ENCODE measurements at regions not wholly inside any gene's neighbourhood (a gene's known extent, or its start where the extent isn't known, plus 50 kb on each side); places are given as distances from the start of the nearest gene placed in this dataset.
A peak's percentile ranks its signal among the peaks of the same experiment; 100 is the strongest.
"Not testable (repeated sequence)": the region's sequence is repeated elsewhere in the genome, so short reads cannot be mapped to it uniquely, and the experiment has no call there.

DNA sequence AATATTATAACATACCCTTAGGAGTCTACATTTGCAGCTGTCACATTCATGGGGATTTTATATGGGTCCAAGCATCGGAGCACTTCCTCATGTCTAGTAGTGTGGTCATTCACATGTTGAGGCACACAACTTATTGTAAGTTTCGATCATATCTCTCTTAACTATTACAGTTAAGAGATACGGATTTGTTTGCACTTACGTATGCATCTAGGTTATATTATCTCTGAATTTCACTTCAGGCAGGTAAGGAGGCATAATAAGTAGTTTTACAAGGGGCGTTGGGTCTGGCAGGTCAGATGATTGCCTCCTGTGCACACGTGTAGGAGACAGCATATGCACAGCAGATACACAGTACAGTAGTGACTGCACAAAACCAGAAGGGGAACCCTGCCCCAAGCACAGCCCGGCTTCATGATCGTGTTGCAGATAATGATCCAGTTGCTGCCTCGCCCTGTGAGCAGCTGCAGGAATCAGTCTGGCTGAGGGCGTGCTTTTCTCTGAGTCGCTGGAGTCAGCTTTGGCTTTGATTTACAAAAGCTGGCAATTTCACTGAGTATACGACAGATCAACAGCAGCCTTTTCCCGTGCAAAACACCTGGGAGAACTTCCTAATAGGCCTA, 302.9 kb upstream of the GATB start:
- Mint-ChIP-seq H3K4me3 (no peak overlapping the region), H3K36me3 (no peaks in the 10 kb centered on the region), H3K9me3 (peaks cover 0 to 5% (median 1%) of the 10 kb centered on the region in 3 donors), H3K27me3 (peaks cover 21% of the 10 kb centered on the region), H3K27ac (no peak overlapping the region), H3K4me1 (peaks cover 0 to 1% (median 0%) of the 10 kb centered on the region in 3 donors)

DNA sequence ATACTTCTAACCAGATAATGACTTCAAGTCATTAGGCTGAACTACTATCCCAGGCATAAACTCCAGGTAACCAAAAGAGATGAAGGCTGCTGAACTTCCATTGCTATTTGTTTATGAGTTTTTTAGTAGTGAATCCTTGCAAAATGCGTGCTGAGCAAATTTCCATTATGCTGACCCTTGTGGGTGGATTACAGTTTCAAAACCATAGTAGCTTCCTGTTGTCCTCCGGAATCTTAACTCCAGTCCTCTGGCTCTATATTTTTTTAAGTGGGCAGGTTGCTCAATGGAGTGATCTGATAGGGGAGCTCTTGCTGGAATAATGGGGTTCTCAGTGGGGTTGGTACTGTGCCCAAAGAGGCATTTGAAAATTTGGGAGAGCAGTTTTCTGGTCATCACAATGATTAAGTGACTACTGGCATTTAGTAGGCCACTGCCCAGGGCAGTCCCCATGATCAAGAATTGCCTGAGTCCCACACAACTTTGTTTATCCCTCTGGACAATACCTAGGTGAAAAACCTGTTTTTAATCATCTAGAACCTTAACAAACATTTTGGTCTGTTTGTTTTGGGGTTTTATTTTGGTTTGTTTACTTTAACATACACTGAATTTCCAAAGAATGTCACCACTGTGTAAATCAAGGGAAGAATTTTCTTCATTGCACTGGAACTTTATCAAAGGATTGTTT, 302.3 kb upstream of the GATB start:
- Mint-ChIP-seq H3K27ac (peak overlapping the region in 1 of 3 donors; percentile 17), H3K9me3 (peaks cover 3 to 5% (median 3%) of the 10 kb centered on the region in 3 donors), H3K36me3 (no peaks in the 10 kb centered on the region), H3K4me3 (no peak overlapping the region), H3K27me3 (peaks cover 22% of the 10 kb centered on the region), H3K4me1 (peaks cover 0 to 1% (median 0%) of the 10 kb centered on the region in 3 donors)

DNA sequence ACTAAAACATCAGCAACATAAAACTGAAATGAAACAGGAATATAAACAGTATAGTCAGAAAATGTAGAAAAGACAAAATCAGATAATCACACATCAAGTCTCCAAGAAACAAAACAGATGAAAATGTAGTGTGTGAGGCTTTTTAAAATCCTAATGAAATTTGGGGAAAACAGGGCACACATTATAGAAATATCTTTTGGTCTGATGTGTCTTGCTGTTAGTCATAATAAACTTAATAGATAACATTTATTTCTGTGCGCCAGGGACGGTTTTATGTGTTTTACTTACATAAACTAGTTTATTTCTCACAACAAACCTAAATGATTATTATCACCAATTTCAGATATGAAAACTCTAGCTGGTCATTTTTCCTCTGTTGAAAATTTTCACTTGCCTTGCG, 293.9 kb upstream of the GATB start:
- H3K4me3 Mint-ChIP-seq: no peak overlapping the region
- no peaks in the 10 kb centered on the region for H3K36me3 Mint-ChIP-seq
- no peak overlapping the region for H3K27ac Mint-ChIP-seq
- peaks cover 5 to 15% (median 5%) of the 10 kb centered on the region in 3 donors for H3K9me3 Mint-ChIP-seq
- H3K27me3 Mint-ChIP-seq: peaks cover 31% of the 10 kb centered on the region
- H3K4me1 Mint-ChIP-seq: peaks cover 2 to 8% (median 3%) of the 10 kb centered on the region in 3 donors

DNA sequence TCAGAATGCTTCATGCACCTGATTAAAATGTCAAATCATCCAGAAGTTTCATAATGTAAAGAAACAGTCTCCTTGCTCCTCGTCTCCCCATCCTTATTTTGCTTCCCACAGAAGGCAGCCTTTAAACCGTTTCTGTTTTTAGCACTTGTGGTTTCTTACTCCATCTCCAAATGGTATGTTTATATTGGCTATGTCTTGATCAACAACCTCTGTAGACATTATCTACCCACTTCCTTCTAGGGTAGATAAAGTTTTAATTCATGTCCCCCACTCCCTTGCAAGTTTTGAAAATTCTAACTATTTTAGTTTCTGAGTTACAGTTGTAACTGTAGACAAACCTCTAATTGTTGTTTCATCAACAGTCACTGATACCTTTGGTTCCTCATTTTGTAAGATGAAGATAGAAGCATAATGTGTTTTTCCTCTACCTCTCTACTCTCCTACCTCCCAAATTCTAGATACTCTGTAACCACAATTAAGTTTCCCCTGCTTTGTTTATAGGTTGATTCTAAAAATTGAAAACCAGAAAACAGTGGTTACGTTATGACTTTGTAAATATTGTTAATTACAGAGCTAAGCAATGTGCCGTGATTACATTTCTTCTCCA, 291.7 kb upstream of the GATB start:
- H3K9me3 Mint-ChIP-seq: peaks cover 7 to 9% (median 7%) of the 10 kb centered on the region in 3 donors
- H3K27me3 Mint-ChIP-seq: peaks cover 28% of the 10 kb centered on the region
- no peak overlapping the region for H3K4me3 Mint-ChIP-seq
- H3K36me3 Mint-ChIP-seq: no peaks in the 10 kb centered on the region
- H3K27ac Mint-ChIP-seq: no peak overlapping the region
- H3K4me1 Mint-ChIP-seq: peaks cover 2 to 8% (median 3%) of the 10 kb centered on the region in 3 donors

DNA sequence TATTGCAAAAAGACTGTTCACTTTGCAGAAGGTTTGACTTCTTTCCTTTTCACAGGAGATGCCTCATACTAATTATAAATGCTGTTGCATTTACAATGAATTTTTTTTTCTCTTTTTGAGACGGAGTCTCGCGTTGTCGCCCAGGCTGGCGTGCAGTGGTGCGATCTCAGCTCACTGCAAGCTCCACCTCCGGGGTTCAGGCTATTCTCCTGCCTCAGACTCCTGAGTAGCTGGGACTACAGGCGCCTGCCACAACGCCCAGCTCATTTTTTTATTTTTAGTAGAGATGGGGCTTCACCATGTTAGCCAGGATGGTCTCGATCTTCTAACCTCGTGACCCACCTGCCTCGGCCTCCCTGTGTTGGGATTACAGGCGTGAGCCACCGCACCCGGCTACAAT, 290.5 kb upstream of the GATB start:
- H3K36me3 Mint-ChIP-seq, H3K27ac Mint-ChIP-seq, H3K9me3 Mint-ChIP-seq, H3K4me3 Mint-ChIP-seq, H3K4me1 Mint-ChIP-seq: not testable (repeated sequence)
- H3K27me3 Mint-ChIP-seq: peaks cover 26% of the 10 kb centered on the region

DNA sequence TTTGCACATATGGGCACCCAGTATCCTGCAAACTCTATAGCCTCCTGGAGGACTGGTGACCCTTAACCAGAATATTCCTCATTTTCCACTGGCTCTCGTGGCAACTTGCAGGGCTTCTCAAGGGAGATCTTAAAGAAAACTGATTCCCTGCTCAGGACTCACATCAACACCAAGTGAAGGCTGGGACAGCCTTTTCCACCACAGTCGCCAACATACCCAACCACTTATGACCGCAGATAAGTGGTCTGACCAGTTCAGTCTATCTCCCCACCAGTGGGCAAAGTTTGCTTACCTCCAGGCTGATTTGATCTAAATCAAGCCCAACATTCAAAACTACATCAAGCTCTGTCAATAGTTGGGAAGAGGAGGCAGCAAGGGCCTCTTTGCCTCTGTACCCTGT, 289.3 kb upstream of the GATB start:
- Mint-ChIP-seq H3K4me1 (peaks cover 2 to 12% (median 7%) of the 10 kb centered on the region in 3 donors), H3K9me3 (peaks cover 0 to 5% (median 4%) of the 10 kb centered on the region in 3 donors), H3K36me3 (no peaks in the 10 kb centered on the region), H3K27ac (no peak overlapping the region), H3K4me3 (no peak overlapping the region), H3K27me3 (peaks cover 28% of the 10 kb centered on the region)

DNA sequence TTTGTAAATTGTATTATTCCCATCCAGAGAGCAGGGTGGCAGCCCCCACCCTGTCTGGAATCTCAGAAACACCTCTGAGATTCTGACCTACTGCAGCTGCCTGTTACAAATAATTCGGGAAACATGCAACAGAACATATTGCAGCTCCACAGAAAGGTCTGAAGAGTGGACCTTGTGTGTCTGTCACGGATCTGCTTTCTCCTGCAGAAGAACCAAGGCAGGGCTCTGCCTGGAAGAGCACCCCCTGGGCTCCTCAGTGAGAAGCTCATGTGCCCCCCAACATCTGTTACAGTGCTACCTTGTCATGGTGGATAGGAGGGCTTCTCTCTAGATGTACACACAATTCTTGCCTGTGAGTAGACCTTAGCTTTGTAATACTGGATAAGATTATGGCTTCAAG, 286.6 kb upstream of the GATB start:
- Mint-ChIP-seq H3K4me1 (peaks cover 0 to 6% (median 6%) of the 10 kb centered on the region in 3 donors), H3K9me3 (peaks cover 2 to 12% (median 4%) of the 10 kb centered on the region in 3 donors)

DNA sequence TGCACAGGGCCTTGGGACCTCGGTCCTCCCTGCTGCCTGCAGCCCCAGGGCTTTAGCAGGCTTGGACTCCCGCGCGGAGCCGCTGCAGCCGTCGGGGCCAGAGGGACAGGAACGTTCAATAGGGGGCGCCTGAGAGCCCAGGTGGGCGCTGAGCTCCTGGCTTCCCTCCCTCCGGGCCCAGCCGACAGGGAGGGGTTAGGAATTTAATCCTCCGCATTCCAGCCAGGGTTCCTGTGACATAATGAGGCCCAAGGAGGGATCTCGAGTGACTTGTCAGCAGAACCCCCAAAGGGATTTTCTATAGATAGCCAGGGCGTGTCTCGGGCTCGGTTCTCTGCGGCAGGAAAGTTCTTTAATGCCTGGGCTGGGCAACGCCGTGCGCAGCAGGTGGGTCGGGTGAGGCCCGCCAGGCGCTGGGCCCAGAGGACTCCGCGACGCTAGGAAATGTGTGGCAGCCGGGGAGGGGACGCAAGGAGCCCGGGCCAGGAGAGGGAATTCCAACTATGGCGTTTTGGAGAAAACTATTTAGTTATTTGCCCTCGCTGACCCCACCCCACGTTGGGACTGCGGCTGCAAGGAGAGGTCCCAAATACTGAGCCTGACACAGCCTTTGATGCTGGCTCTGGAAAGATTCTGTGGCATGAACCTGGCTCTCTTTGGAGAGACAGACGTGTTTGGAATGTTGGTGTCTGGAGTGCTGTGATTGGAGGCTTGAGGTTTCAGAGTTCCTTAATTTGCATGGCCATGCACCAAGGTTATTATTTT, 285.2 kb upstream of the GATB start:
- Mint-ChIP-seq H3K27ac (no peak overlapping the region), H3K9me3 (peaks cover 2 to 12% (median 4%) of the 10 kb centered on the region in 3 donors), H3K36me3 (no peaks in the 10 kb centered on the region), H3K4me1 (peaks cover 0 to 5% (median 4%) of the 10 kb centered on the region in 3 donors), H3K27me3 (peaks cover 35% of the 10 kb centered on the region), H3K4me3 (peak overlapping the region in 2 of 4 donors; percentile 51 to 66)

More for the DNA sequence above, 286.6 kb upstream of the GATB start:
- Mint-ChIP-seq H3K4me3 (no peak overlapping the region), H3K36me3 (no peaks in the 10 kb centered on the region), H3K27ac (no peak overlapping the region), H3K27me3 (peaks cover 36% of the 10 kb centered on the region)

DNA sequence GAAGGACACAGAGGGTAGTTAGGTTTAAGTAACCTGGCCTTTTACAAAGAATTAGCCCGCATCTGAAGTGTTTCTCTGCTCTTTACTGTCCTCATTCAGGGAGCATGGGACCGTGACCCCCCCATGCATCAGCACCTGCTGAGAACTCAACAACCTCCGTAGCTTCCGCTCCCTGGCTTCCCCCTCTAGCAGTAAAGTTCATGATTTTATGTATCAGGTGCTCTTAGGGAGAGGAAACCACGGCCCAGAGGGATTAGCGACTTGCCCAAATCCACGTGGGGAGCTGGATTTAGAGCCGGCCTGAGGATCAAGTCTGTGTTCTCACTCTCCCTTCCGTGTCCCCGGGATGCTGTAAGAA, 284.6 kb upstream of the GATB start:
- Mint-ChIP-seq H3K4me1 (peaks cover 0 to 5% (median 4%) of the 10 kb centered on the region in 3 donors), H3K36me3 (no peaks in the 10 kb centered on the region), H3K9me3 (peaks cover 2 to 12% (median 4%) of the 10 kb centered on the region in 3 donors), H3K4me3 (peak overlapping the region in 3 of 4 donors; percentile 15 to 66 (median 58)), H3K27ac (no peak overlapping the region), H3K27me3 (peaks cover 35% of the 10 kb centered on the region)

DNA sequence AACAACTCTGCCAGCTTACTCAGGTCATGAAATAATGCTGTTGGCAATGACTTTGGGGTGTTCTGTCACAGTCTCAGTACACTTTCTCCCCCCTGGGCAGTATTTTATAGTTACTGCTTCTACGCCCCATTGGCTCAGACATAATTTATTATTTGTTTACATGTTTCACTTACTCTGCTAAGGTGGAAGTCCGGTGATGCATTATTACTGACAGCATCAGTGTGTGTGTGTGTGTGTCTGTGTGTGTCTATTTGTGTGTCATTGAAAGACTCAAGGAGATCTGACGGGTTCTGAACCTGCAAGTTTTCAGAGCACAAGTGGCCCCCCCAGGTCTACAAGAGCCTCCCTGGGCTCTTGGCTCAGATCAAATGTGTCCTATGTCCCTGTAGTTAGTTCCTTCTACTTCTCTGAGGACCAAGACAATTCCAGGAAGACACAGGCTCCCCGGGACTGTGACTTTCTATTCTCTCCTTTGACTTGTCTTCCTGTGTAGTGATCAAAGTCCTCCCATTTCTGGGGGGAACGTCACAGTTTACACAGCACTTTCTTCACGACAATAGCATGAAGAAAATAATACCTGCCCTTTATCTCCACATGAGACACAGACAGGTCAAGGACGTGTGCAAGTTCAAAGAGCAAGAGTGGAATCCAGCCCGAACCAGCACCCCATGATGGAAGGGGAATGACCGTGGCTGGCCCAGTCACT, 283.7 kb upstream of the GATB start:
- H3K4me3 Mint-ChIP-seq: no peak overlapping the region
- H3K36me3 Mint-ChIP-seq: no peaks in the 10 kb centered on the region
- no peak overlapping the region for H3K27ac Mint-ChIP-seq
- peaks cover 29% of the 10 kb centered on the region for H3K27me3 Mint-ChIP-seq
- peaks cover 1 to 9% (median 2%) of the 10 kb centered on the region in 3 donors for H3K9me3 Mint-ChIP-seq
- peaks cover 0 to 5% (median 4%) of the 10 kb centered on the region in 3 donors for H3K4me1 Mint-ChIP-seq

DNA sequence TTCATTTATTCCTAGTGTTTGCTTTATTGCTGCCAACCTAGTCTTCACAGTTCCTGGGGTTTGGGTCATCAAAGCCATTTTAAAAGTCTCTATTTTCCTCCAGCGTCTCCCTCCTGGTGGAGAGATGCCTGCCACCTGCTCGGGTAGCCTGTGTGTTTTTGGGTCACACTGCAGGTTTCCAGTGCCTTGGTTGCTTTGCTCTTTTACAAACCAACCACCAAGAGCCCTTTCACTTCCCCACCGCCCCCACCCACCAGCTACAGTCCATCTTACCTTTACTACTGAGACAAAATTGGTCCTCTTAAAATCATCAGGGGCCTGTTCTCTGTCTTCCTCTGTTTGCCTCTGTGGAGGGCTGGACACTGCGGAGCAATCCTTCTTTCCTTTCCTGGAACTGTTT, 280.5 kb upstream of the GATB start:
- no peaks in the 10 kb centered on the region for H3K36me3 Mint-ChIP-seq
- peaks cover 0 to 7% (median 2%) of the 10 kb centered on the region in 3 donors for H3K9me3 Mint-ChIP-seq
- H3K4me1 Mint-ChIP-seq: peaks cover under 1 to 5% (median 4%) of the 10 kb centered on the region in 3 donors
- H3K27me3 Mint-ChIP-seq: peaks cover 25% of the 10 kb centered on the region
- no peak overlapping the region for H3K27ac Mint-ChIP-seq
- H3K4me3 Mint-ChIP-seq: no peak overlapping the region

DNA sequence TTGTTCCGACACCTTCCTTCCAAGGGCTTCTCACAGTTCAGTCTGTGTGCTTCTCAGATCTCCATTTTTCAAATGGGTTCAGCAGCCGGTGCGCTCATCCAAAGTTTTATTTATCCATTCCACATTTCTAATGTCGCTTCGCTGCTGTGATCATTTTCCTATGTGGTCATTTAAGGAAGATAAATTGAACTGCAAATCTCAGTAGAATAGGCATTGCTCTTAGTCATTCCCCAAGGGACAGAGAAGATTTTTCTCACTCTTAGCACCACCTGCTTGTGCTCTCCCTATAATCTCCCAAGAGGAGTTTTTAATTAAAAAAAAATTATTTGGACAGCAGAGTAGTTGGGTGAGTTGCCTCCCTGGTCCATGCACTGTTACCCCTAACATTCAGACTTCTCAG, 278.9 kb upstream of the GATB start:
- H3K36me3 Mint-ChIP-seq: no peaks in the 10 kb centered on the region
- H3K27ac Mint-ChIP-seq: no peak overlapping the region
- H3K4me3 Mint-ChIP-seq: no peak overlapping the region
- H3K9me3 Mint-ChIP-seq: peaks cover 0 to 7% (median 2%) of the 10 kb centered on the region in 3 donors
- peaks cover 0 to 3% (median 0%) of the 10 kb centered on the region in 3 donors for H3K4me1 Mint-ChIP-seq
- H3K27me3 Mint-ChIP-seq: peaks cover 17% of the 10 kb centered on the region

DNA sequence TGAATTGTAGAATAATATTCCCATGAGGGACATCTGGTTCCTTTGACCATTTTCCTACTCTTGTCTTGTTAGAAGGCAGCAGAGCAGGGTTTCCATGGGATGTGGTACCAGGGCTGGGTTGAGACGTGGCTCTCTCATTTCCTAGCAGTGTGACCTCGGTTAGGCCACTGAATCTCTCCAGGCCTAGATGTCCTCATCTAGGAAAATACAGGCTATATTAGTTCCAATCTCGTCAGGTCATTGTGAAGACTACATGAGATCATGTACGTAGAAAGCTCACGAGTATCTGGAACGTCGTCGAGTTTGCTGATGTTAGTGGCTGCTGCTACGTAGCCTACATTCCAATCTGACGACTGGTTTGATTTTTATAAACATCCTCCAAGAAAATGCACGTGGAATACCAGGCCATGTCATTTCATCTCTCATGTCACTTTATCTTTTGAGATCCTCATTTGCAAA, 278.2 kb upstream of the GATB start:
- H3K4me3 Mint-ChIP-seq: no peak overlapping the region
- no peak overlapping the region for H3K27ac Mint-ChIP-seq
- H3K9me3 Mint-ChIP-seq: peaks cover 0 to 7% (median 0%) of the 10 kb centered on the region in 3 donors
- peaks cover 14% of the 10 kb centered on the region for H3K27me3 Mint-ChIP-seq
- peaks cover 0 to 3% (median 0%) of the 10 kb centered on the region in 3 donors for H3K4me1 Mint-ChIP-seq
- no peaks in the 10 kb centered on the region for H3K36me3 Mint-ChIP-seq

DNA sequence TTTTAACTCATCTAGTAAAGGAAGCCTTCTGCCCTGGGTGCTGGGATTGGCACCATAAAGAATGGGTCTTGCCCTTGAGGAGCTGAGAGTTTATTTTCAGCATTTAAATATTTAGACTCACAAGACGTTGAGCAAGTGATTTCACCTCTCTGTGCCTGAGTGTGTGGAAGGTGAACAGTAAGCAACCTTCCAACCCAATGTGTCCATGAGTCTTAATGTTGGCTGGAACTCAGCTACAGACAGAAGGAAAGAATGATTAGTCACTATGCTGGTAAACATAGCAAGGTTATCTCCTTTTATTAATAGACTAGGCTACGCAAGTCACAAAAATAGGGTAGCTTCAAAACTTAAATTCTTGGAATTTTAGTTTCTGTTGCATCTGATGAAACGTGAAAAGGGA, 277.4 kb upstream of the GATB start:
- H3K4me3 Mint-ChIP-seq: no peak overlapping the region
- no peak overlapping the region for H3K27ac Mint-ChIP-seq
- H3K36me3 Mint-ChIP-seq: no peaks in the 10 kb centered on the region
- H3K9me3 Mint-ChIP-seq: peaks cover 0 to 5% (median 0%) of the 10 kb centered on the region in 3 donors
- peaks cover 0 to 3% (median 0%) of the 10 kb centered on the region in 3 donors for H3K4me1 Mint-ChIP-seq
- H3K27me3 Mint-ChIP-seq: peaks cover 11% of the 10 kb centered on the region
